CD4-positive, alpha-beta T cell (primary cell): ENCODE measurements at regions not wholly inside any gene's neighbourhood (a gene's known extent, or its start where the extent isn't known, plus 50 kb on each side); places are given as distances from the start of the nearest gene placed in this dataset.

Experiments used
- ATAC-seq: fragments of 200-7000 bp; cut with Tn5 transposase; one replicate; pipeline ENCODE4 v1.10.0; 2022; ENCODE audit warnings: mild to moderate bottlenecking; ENCODE audit not compliant: poor library complexity
- CTCF ChIA-PET: fragments of 350-600 bp; sonication (Branson Sonifier 250); formaldehyde crosslinking; loops from one replicate; lab custom pipeline; 2021; ENCODE audit warnings: antibody characterized with exemption, inconsistent platforms; lab: Charles Lee
- POLR2A ChIA-PET: fragments of 350-600 bp; sonication (Branson Sonifier 250); formaldehyde crosslinking; loops from one replicate; lab custom pipeline; 2021; ENCODE audit warnings: antibody characterized with exemption, inconsistent platforms; lab: Charles Lee
- DNase-seq, 14 experiments: peaks; one replicate each; pipeline ENCODE4 v3.0.0-alpha.2; 2013 to 2020; ENCODE audit warnings: mixed read lengths in 2 of 14
- H3K27ac ChIP-seq, 2 donors: one replicate each; pipeline versions ENCODE4 v1.5.1 to v1.7.0; 2013; ENCODE audit warnings: low read length in 2 of 2, low read depth in 1 of 2, mild to moderate bottlenecking in 1 of 2
- H3K27me3 ChIP-seq, 2 experiments: 1 replicate in 1 of 2; 2 replicates in 1 of 2; pipeline versions ENCODE4 v1.6.1 to v1.7.0; 2013; ENCODE audit warnings: low read length in 2 of 2, control low read depth in 1 of 2, mild to moderate bottlenecking in 1 of 2, moderate library complexity in 1 of 2; ENCODE audit not compliant: insufficient read depth in 2 of 2, control insufficient read depth in 1 of 2
- H3K36me3 ChIP-seq: one replicate; pipeline ENCODE4 v1.6.1; 2013; ENCODE audit warnings: low read length, control low read depth; ENCODE audit not compliant: insufficient read depth
- H3K4me1 ChIP-seq: one replicate; pipeline ENCODE4 v1.6.1; 2013; ENCODE audit warnings: low read length, control low read depth; ENCODE audit not compliant: insufficient read depth
- H3K4me3 ChIP-seq: one replicate; pipeline ENCODE4 v1.5.1; 2013; ENCODE audit warnings: mild to moderate bottlenecking, low read length, moderate library complexity
- H3K9me3 ChIP-seq, 2 experiments: 1 replicate in 1 of 2; 2 replicates in 1 of 2; pipeline versions ENCODE4 v1.6.1 to v1.7.0; 2013; ENCODE audit warnings: low read length in 2 of 2, mild to moderate bottlenecking in 2 of 2, control low read depth in 1 of 2, moderate library complexity in 1 of 2; ENCODE audit not compliant: control insufficient read depth in 1 of 2, insufficient read depth in 1 of 2
- H3K27ac Mint-ChIP-seq: one replicate; pipeline ENCODE4 v1.8.0; 2020; ENCODE audit warnings: mixed read lengths
- H3K27me3 Mint-ChIP-seq: one replicate; pipeline ENCODE4 v1.8.0; 2021; ENCODE audit warnings: mixed read lengths
- H3K36me3 Mint-ChIP-seq: one replicate; pipeline ENCODE4 v1.8.0; 2021; ENCODE audit warnings: low read depth, mixed read lengths
- H3K4me1 Mint-ChIP-seq: one replicate; pipeline ENCODE4 v1.8.0; 2021; ENCODE audit warnings: low read depth, mixed read lengths
- H3K4me3 Mint-ChIP-seq: one replicate; pipeline ENCODE4 v1.8.0; 2020; ENCODE audit warnings: mild to moderate bottlenecking, mixed read lengths
- H3K9me3 Mint-ChIP-seq: one replicate; pipeline ENCODE4 v1.8.0; 2020; ENCODE audit warnings: mixed read lengths
- intact Hi-C, 2 experiments: fragments of 100-400 bp; cut with DNase I in 1 of 2; cut with micrococcal nuclease in 1 of 2; formaldehyde crosslinking; loops; one replicate each; pipeline versions ENCODE4 v1.15.1 to v1.9.0; 2023 to 2025; cut with DNase I, micrococcal nuclease
- TF ChIP-seq, protein P1 (sequence below): fragments of 200-600 bp; IDR thresholded peaks from one replicate; pipeline ENCODE4 v1.8.0; 2022; ENCODE audit warnings: antibody characterized with exemption, mild to moderate bottlenecking

GRCh38 chr2:133847591-133847990, 279.3 kb upstream of the NCKAP5 start:
- H3K36me3 Mint-ChIP-seq = no peaks in the 10 kb centered on the region
- H3K36me3 ChIP-seq = no peaks in the 10 kb centered on the region
- H3K27ac ChIP-seq = no peak overlapping the region
- peaks cover 3% of the 10 kb centered on the region for H3K4me1 ChIP-seq
- peaks cover 0 to 7% of the 10 kb centered on the region in 2 experiments for H3K27me3 ChIP-seq
- no peak for DNase-seq
- POLR2A ChIA-PET = no interaction called here
- ATAC-seq = no peak
- H3K4me3 Mint-ChIP-seq = no peak overlapping the region
- H3K4me1 Mint-ChIP-seq = no peaks in the 10 kb centered on the region
- peaks cover 32% of the 10 kb centered on the region for H3K27me3 Mint-ChIP-seq
- H3K9me3 Mint-ChIP-seq = no peaks in the 10 kb centered on the region
- CTCF ChIA-PET = no interaction called here
- intact Hi-C loops = loop anchor here in 1 of 2 experiments (10.0 kb wide), 1 partner anchor 1993 kb away; no protein-coding TSS in a partner anchor
- H3K9me3 ChIP-seq = no peaks in the 10 kb centered on the region
- TF ChIP-seq, protein P1, sequence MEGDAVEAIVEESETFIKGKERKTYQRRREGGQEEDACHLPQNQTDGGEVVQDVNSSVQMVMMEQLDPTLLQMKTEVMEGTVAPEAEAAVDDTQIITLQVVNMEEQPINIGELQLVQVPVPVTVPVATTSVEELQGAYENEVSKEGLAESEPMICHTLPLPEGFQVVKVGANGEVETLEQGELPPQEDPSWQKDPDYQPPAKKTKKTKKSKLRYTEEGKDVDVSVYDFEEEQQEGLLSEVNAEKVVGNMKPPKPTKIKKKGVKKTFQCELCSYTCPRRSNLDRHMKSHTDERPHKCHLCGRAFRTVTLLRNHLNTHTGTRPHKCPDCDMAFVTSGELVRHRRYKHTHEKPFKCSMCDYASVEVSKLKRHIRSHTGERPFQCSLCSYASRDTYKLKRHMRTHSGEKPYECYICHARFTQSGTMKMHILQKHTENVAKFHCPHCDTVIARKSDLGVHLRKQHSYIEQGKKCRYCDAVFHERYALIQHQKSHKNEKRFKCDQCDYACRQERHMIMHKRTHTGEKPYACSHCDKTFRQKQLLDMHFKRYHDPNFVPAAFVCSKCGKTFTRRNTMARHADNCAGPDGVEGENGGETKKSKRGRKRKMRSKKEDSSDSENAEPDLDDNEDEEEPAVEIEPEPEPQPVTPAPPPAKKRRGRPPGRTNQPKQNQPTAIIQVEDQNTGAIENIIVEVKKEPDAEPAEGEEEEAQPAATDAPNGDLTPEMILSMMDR = no peak
- H3K27ac Mint-ChIP-seq = no peak overlapping the region
- no peak overlapping the region for H3K4me3 ChIP-seq

- ATAC-seq (no peak), DNase-seq (no peak)
- no peak overlapping the region for H3K27ac Mint-ChIP-seq
- Histone ChIP-seq H3K36me3 (no peaks in the 10 kb centered on the region), H3K4me3 (no peak overlapping the region), H3K9me3 (peaks cover 0 to 3% of the 10 kb centered on the region in 2 experiments), H3K27ac (no peak overlapping the region), H3K4me1 (peaks cover 3% of the 10 kb centered on the region), H3K27me3 (peaks cover 0 to 7% of the 10 kb centered on the region in 2 experiments)
- intact Hi-C loops = loop anchor here in 1 of 2 experiments (10.0 kb wide), 1 partner anchor 1993 kb away; no protein-coding TSS in a partner anchor
- ChIA-PET CTCF (no interaction called here), POLR2A (no interaction called here)
- H3K27me3 Mint-ChIP-seq = peaks cover 32% of the 10 kb centered on the region
- H3K9me3 Mint-ChIP-seq = no peaks in the 10 kb centered on the region
- no peaks in the 10 kb centered on the region for H3K36me3 Mint-ChIP-seq
- H3K4me1 Mint-ChIP-seq = no peaks in the 10 kb centered on the region
- no peak overlapping the region for H3K4me3 Mint-ChIP-seq
- TF ChIP-seq, protein P1 = no peak
These were observed 279.9 kb upstream of the NCKAP5 start for GRCh38 chr2:133848111-133848649.

GRCh38 chr2:133849341-133849740, 281.1 kb upstream of the NCKAP5 start:
- H3K27me3 Mint-ChIP-seq = peaks cover 31% of the 10 kb centered on the region
- H3K4me3 Mint-ChIP-seq = no peak overlapping the region
- CTCF ChIA-PET = no interaction called here
- H3K4me1 Mint-ChIP-seq = no peaks in the 10 kb centered on the region
- Histone ChIP-seq H3K27me3 (peaks cover 4 to 7% of the 10 kb centered on the region in 2 experiments), H3K9me3 (peaks cover 0 to 3% of the 10 kb centered on the region in 2 experiments), H3K4me1 (no peaks in the 10 kb centered on the region), H3K4me3 (no peak overlapping the region), H3K36me3 (no peaks in the 10 kb centered on the region), H3K27ac (no peak overlapping the region)
- POLR2A ChIA-PET = no interaction called here
- intact Hi-C loops = loop anchor here in 1 of 2 experiments (10.0 kb wide), 1 partner anchor 1995 kb away; no protein-coding TSS in a partner anchor
- DNase-seq (no peak), ATAC-seq (no peak)
- TF ChIP-seq, protein P1 = no peak
- no peaks in the 10 kb centered on the region for H3K9me3 Mint-ChIP-seq
- no peak overlapping the region for H3K27ac Mint-ChIP-seq
- no peaks in the 10 kb centered on the region for H3K36me3 Mint-ChIP-seq
